A673 (cell line): ENCODE measurements at regions not wholly inside any gene's neighbourhood (a gene's known extent, or its start where the extent isn't known, plus 50 kb on each side); places are given as distances from the start of the nearest gene placed in this dataset.

Source experiments
- BruUV-seq: library from RNA; stranded (reverse); fragments of 400-500 nt; replicated peaks from 2 replicates; lab custom pipeline; 2021; lab: Mats Ljungman, UMichigan
- CTCF ChIA-PET: fragments of 300-600 bp; sonication (Branson Sonifier 250); formaldehyde crosslinking; loops from one replicate; lab custom pipeline; 2022; ENCODE audit warnings: antibody characterized with exemption; lab: Charles Lee
- POLR2A ChIA-PET: fragments of 300-600 bp; sonication (Branson Sonifier 250); formaldehyde crosslinking; loops from one replicate; lab custom pipeline; 2022; ENCODE audit warnings: antibody characterized with exemption; ENCODE audit not compliant: low non-redundant PET; lab: Charles Lee
- DNase-seq: peaks from one replicate; pipeline ENCODE4 v3.0.0-alpha.2; 2015; ENCODE audit warnings: low spot score
- H3K27ac ChIP-seq: fragments of 200-600 bp; sonication (generic); 2 replicates; pipeline ENCODE4 v1.5.1; 2016; ENCODE audit warnings: mixed run types, low read depth, mild to moderate bottlenecking, mixed read lengths, antibody characterized with exemption, low read length; ENCODE audit not compliant: poor library complexity, severe bottlenecking
- H3K27me3 ChIP-seq: fragments of 200-600 bp; sonication (generic); replicated peaks from 2 replicates; pipeline ENCODE4 v1.6.1; 2017; ENCODE audit warnings: mixed run types, low read depth, mild to moderate bottlenecking, mixed read lengths, antibody characterized with exemption, low read length; ENCODE audit not compliant: insufficient read depth, poor library complexity
- H3K36me3 ChIP-seq: fragments of 200-600 bp; sonication (generic); 2 replicates; pipeline ENCODE4 v1.6.1; 2016; ENCODE audit warnings: mixed run types, mild to moderate bottlenecking, mixed read lengths, antibody characterized with exemption, low read length; ENCODE audit not compliant: insufficient read depth, poor library complexity, severe bottlenecking
- H3K4me1 ChIP-seq: fragments of 200-600 bp; sonication (generic); 2 replicates; pipeline ENCODE4 v1.6.1; 2017; ENCODE audit warnings: mixed run types, mild to moderate bottlenecking, mixed read lengths, antibody characterized with exemption, low read length; ENCODE audit not compliant: insufficient read depth, poor library complexity, severe bottlenecking
- H3K4me3 ChIP-seq: fragments of 200-600 bp; sonication (generic); 2 replicates; pipeline ENCODE4 v1.5.1; 2016; ENCODE audit warnings: low read depth, mixed run types, mild to moderate bottlenecking, mixed read lengths, low read length; ENCODE audit not compliant: poor library complexity, severe bottlenecking
- H3K9me3 ChIP-seq: fragments of 200-600 bp; sonication (generic); 2 replicates; pipeline ENCODE4 v1.6.1; 2016; ENCODE audit warnings: mixed run types, low read depth, mild to moderate bottlenecking, mixed read lengths, antibody characterized with exemption, low read length; ENCODE audit not compliant: poor library complexity, severe bottlenecking
- EZH2 ChIP-seq: fragments of 200-600 bp; sonication (generic); IDR thresholded peaks from 2 replicates; pipeline ENCODE4 v1.6.1; 2017; ENCODE audit warnings: borderline replicate concordance, low read depth, mild to moderate bottlenecking, mixed read lengths, antibody characterized with exemption, low read length; ENCODE audit not compliant: poor library complexity, severe bottlenecking
- intact Hi-C: fragments of 100-400 bp; cut with micrococcal nuclease; formaldehyde crosslinking; loops from one replicate; pipeline ENCODE4 v1.10.0; 2022; ENCODE audit not compliant: unreplicated experiment
- TF ChIP-seq, protein P1 (sequence below): fragments of 300-800, 200-600 bp; sonication (generic); conservative IDR thresholded peaks from 2 replicates; pipeline ENCODE4 v1.5.1; 2017; ENCODE audit warnings: low read depth, mild to moderate bottlenecking, antibody characterized with exemption, low read length, moderate library complexity, mixed read lengths

- Histone ChIP-seq H3K4me3 (no peak overlapping the region), H3K4me1 (no peaks in the 10 kb centered on the region), H3K27ac (no peak overlapping the region), H3K9me3 (no peaks in the 10 kb centered on the region), H3K27me3 (peaks cover 22% of the 10 kb centered on the region), H3K36me3 (no peaks in the 10 kb centered on the region)
- intact Hi-C loops: no loop called here
- CTCF ChIA-PET: no interaction called here
- DNase-seq: no peak
- TF ChIP-seq, protein P1, sequence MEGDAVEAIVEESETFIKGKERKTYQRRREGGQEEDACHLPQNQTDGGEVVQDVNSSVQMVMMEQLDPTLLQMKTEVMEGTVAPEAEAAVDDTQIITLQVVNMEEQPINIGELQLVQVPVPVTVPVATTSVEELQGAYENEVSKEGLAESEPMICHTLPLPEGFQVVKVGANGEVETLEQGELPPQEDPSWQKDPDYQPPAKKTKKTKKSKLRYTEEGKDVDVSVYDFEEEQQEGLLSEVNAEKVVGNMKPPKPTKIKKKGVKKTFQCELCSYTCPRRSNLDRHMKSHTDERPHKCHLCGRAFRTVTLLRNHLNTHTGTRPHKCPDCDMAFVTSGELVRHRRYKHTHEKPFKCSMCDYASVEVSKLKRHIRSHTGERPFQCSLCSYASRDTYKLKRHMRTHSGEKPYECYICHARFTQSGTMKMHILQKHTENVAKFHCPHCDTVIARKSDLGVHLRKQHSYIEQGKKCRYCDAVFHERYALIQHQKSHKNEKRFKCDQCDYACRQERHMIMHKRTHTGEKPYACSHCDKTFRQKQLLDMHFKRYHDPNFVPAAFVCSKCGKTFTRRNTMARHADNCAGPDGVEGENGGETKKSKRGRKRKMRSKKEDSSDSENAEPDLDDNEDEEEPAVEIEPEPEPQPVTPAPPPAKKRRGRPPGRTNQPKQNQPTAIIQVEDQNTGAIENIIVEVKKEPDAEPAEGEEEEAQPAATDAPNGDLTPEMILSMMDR: no peak
- TF ChIP-seq EZH2: no peak
- no TSS peak for BruUV-seq
- POLR2A ChIA-PET: no interaction called here
These were observed 84.4 kb upstream of the TWIST2 start for GRCh38 chr2:238763471-238763995.

GRCh38 chr2:238765590-238765989 is 82.3 kb upstream of the TWIST2 start:
- intact Hi-C loops: no loop called here
- no TSS peak for BruUV-seq
- CTCF ChIA-PET: no interaction called here

GRCh38 chr2:238771218-238771617 is 76.7 kb upstream of the TWIST2 start:
- Histone ChIP-seq H3K9me3 (no peaks in the 10 kb centered on the region), H3K4me3 (no peak overlapping the region), H3K27me3 (peaks cover 29% of the 10 kb centered on the region), H3K36me3 (no peaks in the 10 kb centered on the region), H3K27ac (no peak overlapping the region), H3K4me1 (no peaks in the 10 kb centered on the region)
- ChIA-PET CTCF (no interaction called here), POLR2A (no interaction called here)
- TF ChIP-seq, protein P1: peak; percentile 36; the same call in 1 of the 2 replicates
- no peak for TF ChIP-seq EZH2
- BruUV-seq: no TSS peak
- intact Hi-C loops: no loop called here
- peak; percentile 44 for DNase-seq

More at GRCh38 chr2:238765590-238765989, 82.3 kb upstream of the TWIST2 start:
- H3K27me3 ChIP-seq: peaks cover 35% of the 10 kb centered on the region
- no peak overlapping the region for H3K4me3 ChIP-seq
- POLR2A ChIA-PET: no interaction called here
- TF ChIP-seq, protein P1: no peak
- TF ChIP-seq EZH2: no peak
- H3K4me1 ChIP-seq: no peaks in the 10 kb centered on the region
- DNase-seq: no peak
- H3K36me3 ChIP-seq: no peaks in the 10 kb centered on the region
- H3K27ac ChIP-seq: no peak overlapping the region
- H3K9me3 ChIP-seq: no peaks in the 10 kb centered on the region
